Hepatic stellate cell (primary cell): ENCODE measurements at regions not wholly inside any gene's neighbourhood (a gene's known extent, or its start where the extent isn't known, plus 50 kb on each side); places are given as distances from the start of the nearest gene placed in this dataset.
"Not testable (repeated sequence)": the region's sequence is repeated elsewhere in the genome, so short reads cannot be mapped to it uniquely, and the experiment has no call there.

Experiments
- DNase-seq: peaks from one replicate; pipeline ENCODE4 v3.0.0; 2011; ENCODE audit warnings: low spot score

- DNase-seq, result peak; percentile 11
Measured at GRCh38 chr3:78255403-78255802, 1215.5 kb downstream of the ROBO2 start.

GRCh38 chr3:78256123-78256522 lies 1216.2 kb downstream of the ROBO2 start:
- no peak for DNase-seq

GRCh38 chr3:78257951-78258530 lies 1218.1 kb downstream of the ROBO2 start:
- DNase-seq, result no peak

- DNase-seq, result peak; percentile 47
Measured at GRCh38 chr3:78258798-78259197, 1218.9 kb downstream of the ROBO2 start.

- no peak for DNase-seq
Measured at GRCh38 chr3:78260388-78260787, 1220.5 kb downstream of the ROBO2 start.

- not testable (repeated sequence) for DNase-seq
Measured at GRCh38 chr3:78266550-78266949, 1226.7 kb downstream of the ROBO2 start.

GRCh38 chr3:78267235-78267634 lies 1227.3 kb downstream of the ROBO2 start:
- DNase-seq, result no peak

- no peak for DNase-seq
Measured at GRCh38 chr3:78268087-78268486, 1228.2 kb downstream of the ROBO2 start.

- DNase-seq, result no peak
Measured at GRCh38 chr3:78268716-78269668, 1229.1 kb downstream of the ROBO2 start.

GRCh38 chr3:78273326-78273725 lies 1233.4 kb downstream of the ROBO2 start:
- no peak for DNase-seq

GRCh38 chr3:78274475-78275065 lies 1234.7 kb downstream of the ROBO2 start:
- DNase-seq, result no peak

GRCh38 chr3:78275420-78275852 lies 1235.5 kb downstream of the ROBO2 start:
- no peak for DNase-seq

- DNase-seq, result no peak
Measured at GRCh38 chr3:78277220-78277619, 1237.3 kb downstream of the ROBO2 start.

GRCh38 chr3:78277801-78278200 lies 1237.9 kb downstream of the ROBO2 start:
- no peak for DNase-seq

- no peak for DNase-seq
Measured at GRCh38 chr3:78279091-78279490, 1239.2 kb downstream of the ROBO2 start.

GRCh38 chr3:78281381-78281780 lies 1241.5 kb downstream of the ROBO2 start:
- DNase-seq, result no peak

- no peak for DNase-seq
Measured at GRCh38 chr3:78283994-78284393, 1244.1 kb downstream of the ROBO2 start.

- DNase-seq, result no peak
Measured at GRCh38 chr3:78285032-78285728, 1245.3 kb downstream of the ROBO2 start.

GRCh38 chr3:78287085-78287484 lies 1247.2 kb downstream of the ROBO2 start:
- no peak for DNase-seq

- DNase-seq, result no peak
Measured at GRCh38 chr3:78293284-78293683, 1253.4 kb downstream of the ROBO2 start.

- no peak for DNase-seq
Measured at GRCh38 chr3:78304115-78304514, 1264.2 kb downstream of the ROBO2 start.

- no peak for DNase-seq
Measured at GRCh38 chr3:78312851-78313250, 1273.0 kb downstream of the ROBO2 start.
